ENCODE measurements at regions not wholly inside any gene's neighbourhood (a gene's known extent, or its start where the extent isn't known, plus 50 kb on each side); places are given as distances from the start of the nearest gene placed in this dataset.
A peak's percentile ranks its signal among the peaks of the same experiment; 100 is the strongest.

DNA sequence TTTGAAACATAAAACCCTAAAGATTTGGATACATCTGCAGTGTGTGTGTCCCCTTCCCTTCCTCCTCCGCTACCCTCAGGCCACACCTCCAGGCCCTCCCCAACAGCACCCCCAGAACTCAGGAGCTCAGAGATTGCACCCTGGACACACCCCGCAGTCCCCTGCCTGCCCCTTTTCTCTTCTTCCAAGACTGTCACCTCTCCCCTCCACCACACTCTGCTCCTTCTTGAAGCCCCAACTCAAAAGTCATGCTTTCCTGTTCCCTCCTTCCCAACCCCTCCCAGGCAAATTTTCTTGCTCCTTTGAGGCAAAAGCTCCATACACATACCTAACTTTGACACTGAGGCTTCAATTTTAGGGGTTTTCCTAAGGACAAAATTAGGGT, 285.7 kb upstream of the STT3B start:
- no peak overlapping the region for H3K27ac ChIP-seq
- H2AFZ ChIP-seq: no peak overlapping the region
- no peak for TF ChIP-seq CTCF (conservative IDR thresholded peaks at IDR 0.05)
- no peak for TF ChIP-seq EZH2 (IDR thresholded peaks at IDR 0.05; ENCODE audit: low read depth)
- H3K79me2 ChIP-seq (ENCODE audit: low read depth): no peaks in the 10 kb centered on the region
- no peak overlapping the region for H3K4me3 ChIP-seq
- intact Hi-C loops (cut with micrococcal nuclease; ENCODE audit: unreplicated experiment): no loop called here
- no peaks in the 10 kb centered on the region for H4K20me1 ChIP-seq (ENCODE audit: insufficient read depth)
- H3K36me3 ChIP-seq (ENCODE audit: low read depth): no peaks in the 10 kb centered on the region
- no peak for DNase-seq
- H3K27me3 ChIP-seq (ENCODE audit: insufficient read depth, low read depth): no peaks in the 10 kb centered on the region
- ChIA-PET CTCF (no interaction called here), POLR2A (ENCODE audit: unreplicated experiment) (no interaction called here)
- H3K9me3 ChIP-seq (ENCODE audit: insufficient read depth, low read depth): no peaks in the 10 kb centered on the region
- no peak overlapping the region for H3K4me2 ChIP-seq
- H3F3A ChIP-seq (ENCODE audit: insufficient read depth, low read depth): no peaks in the 10 kb centered on the region
- H3K9me2 ChIP-seq (ENCODE audit: insufficient read depth): no peaks in the 10 kb centered on the region
- BruUV-seq (replicated peaks): no TSS peak
- peaks cover 15% of the 10 kb centered on the region for H3K4me1 ChIP-seq (replicated peaks; ENCODE audit: insufficient read depth)

GRCh38 chr3:31247850-31248562, 284.7 kb upstream of the STT3B start:
- CTCF ChIA-PET: no interaction called here
- H3K4me1 ChIP-seq (replicated peaks; ENCODE audit: insufficient read depth): peaks cover 15% of the 10 kb centered on the region
- H3F3A ChIP-seq (ENCODE audit: insufficient read depth, low read depth): no peaks in the 10 kb centered on the region
- H3K27me3 ChIP-seq (ENCODE audit: insufficient read depth, low read depth): no peaks in the 10 kb centered on the region
- DNase-seq: peak; percentile 25 to 47
- H4K20me1 ChIP-seq (ENCODE audit: insufficient read depth): no peaks in the 10 kb centered on the region
- no peaks in the 10 kb centered on the region for H3K36me3 ChIP-seq (ENCODE audit: low read depth)
- TF ChIP-seq EZH2 (IDR thresholded peaks at IDR 0.05; ENCODE audit: low read depth): no peak
- H3K27ac ChIP-seq: no peak overlapping the region
- H3K79me2 ChIP-seq (ENCODE audit: low read depth): no peaks in the 10 kb centered on the region
- H3K4me3 ChIP-seq: no peak overlapping the region
- POLR2A ChIA-PET (ENCODE audit: unreplicated experiment): no interaction called here
- intact Hi-C loops (cut with micrococcal nuclease; ENCODE audit: unreplicated experiment): no loop called here
- H3K9me2 ChIP-seq (ENCODE audit: insufficient read depth): no peaks in the 10 kb centered on the region
- H3K9me3 ChIP-seq (ENCODE audit: insufficient read depth, low read depth): no peaks in the 10 kb centered on the region
- BruUV-seq (replicated peaks): no TSS peak
- H2AFZ ChIP-seq: no peak overlapping the region
- no peak overlapping the region for H3K4me2 ChIP-seq

DNA sequence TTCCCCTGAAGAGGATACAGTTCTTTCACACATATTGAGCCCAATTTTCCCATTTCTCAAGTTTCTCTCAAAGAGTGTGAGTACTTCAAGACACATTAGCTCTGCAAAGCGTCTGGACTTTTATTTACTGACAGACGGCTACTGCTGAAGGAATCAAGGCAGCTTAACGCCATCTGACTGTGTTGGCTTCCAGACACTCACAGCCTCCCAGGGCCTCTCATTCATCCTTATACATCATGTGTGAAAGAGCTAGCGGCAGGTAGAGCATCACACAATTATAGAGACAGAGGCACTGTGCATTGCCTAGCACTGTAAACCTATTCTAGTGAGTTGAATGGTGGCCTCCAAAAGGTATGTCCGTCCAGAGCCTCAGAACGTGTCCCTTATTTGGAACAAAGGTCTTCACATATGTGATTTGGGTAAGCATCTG, 284.1 kb upstream of the STT3B start:
- POLR2A ChIA-PET (ENCODE audit: unreplicated experiment): no interaction called here
- Histone ChIP-seq H4K20me1 (ENCODE audit: insufficient read depth) (no peaks in the 10 kb centered on the region), H3K79me2 (ENCODE audit: low read depth) (no peaks in the 10 kb centered on the region), H2AFZ (no peak overlapping the region), H3K27ac (no peak overlapping the region), H3K27me3 (ENCODE audit: insufficient read depth, low read depth) (no peaks in the 10 kb centered on the region), H3F3A (ENCODE audit: insufficient read depth, low read depth) (no peaks in the 10 kb centered on the region), H3K36me3 (ENCODE audit: low read depth) (no peaks in the 10 kb centered on the region), H3K4me2 (no peak overlapping the region), H3K4me1 (replicated peaks; ENCODE audit: insufficient read depth) (peaks cover 15% of the 10 kb centered on the region), H3K9me2 (ENCODE audit: insufficient read depth) (no peaks in the 10 kb centered on the region), H3K9me3 (ENCODE audit: insufficient read depth, low read depth) (no peaks in the 10 kb centered on the region), H3K4me3 (no peak overlapping the region)
- TF ChIP-seq CTCF (conservative IDR thresholded peaks at IDR 0.05) (no peak), EZH2 (IDR thresholded peaks at IDR 0.05; ENCODE audit: low read depth) (no peak)
- DNase-seq: no peak
- no TSS peak for BruUV-seq (replicated peaks)
- intact Hi-C loops (cut with micrococcal nuclease; ENCODE audit: unreplicated experiment): no loop called here
- CTCF ChIA-PET: no interaction called here

DNA sequence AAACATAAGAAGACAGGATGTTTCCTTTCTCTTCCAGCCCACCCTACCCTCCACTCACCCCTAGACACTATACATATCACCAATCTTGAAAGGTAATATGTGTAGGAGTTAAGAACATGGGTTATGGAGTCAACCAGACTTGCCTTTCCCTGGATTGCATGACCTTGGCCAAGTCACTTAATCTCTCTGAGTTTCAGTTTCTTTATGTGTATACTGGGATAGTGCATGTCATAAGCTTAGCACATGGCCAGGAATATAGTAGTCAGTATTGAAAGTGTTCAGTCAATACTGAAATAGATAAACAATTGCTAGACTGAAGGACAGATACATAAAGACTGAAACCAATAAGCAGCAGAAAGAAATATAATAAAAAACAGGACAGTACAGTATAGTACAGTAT, 283.2 kb upstream of the STT3B start:
- Histone ChIP-seq H3K27me3 (ENCODE audit: insufficient read depth, low read depth) (no peaks in the 10 kb centered on the region), H3K79me2 (ENCODE audit: low read depth) (no peaks in the 10 kb centered on the region), H3K4me3 (no peak overlapping the region), H3K9me3 (ENCODE audit: insufficient read depth, low read depth) (no peaks in the 10 kb centered on the region), H3K4me2 (no peak overlapping the region), H3K9me2 (ENCODE audit: insufficient read depth) (no peaks in the 10 kb centered on the region), H3K27ac (no peak overlapping the region), H4K20me1 (ENCODE audit: insufficient read depth) (no peaks in the 10 kb centered on the region), H3K36me3 (ENCODE audit: low read depth) (no peaks in the 10 kb centered on the region), H3K4me1 (replicated peaks; ENCODE audit: insufficient read depth) (peaks cover 15% of the 10 kb centered on the region), H2AFZ (no peak overlapping the region), H3F3A (ENCODE audit: insufficient read depth, low read depth) (no peaks in the 10 kb centered on the region)
- TF ChIP-seq EZH2 (IDR thresholded peaks at IDR 0.05; ENCODE audit: low read depth): no peak
- ChIA-PET CTCF (no interaction called here), POLR2A (ENCODE audit: unreplicated experiment) (no interaction called here)
- BruUV-seq (replicated peaks): no TSS peak
- DNase-seq: no peak
- intact Hi-C loops (cut with micrococcal nuclease; ENCODE audit: unreplicated experiment): no loop called here
